Adrenal gland (tissue), 9 donors: ENCODE measurements at regions not wholly inside any gene's neighbourhood (a gene's known extent, or its start where the extent isn't known, plus 50 kb on each side); places are given as distances from the start of the nearest gene placed in this dataset.

Experiments
- DNase-seq, 7 donors: peaks; one replicate each; pipeline ENCODE4 v3.0.0-alpha.2; 2019 to 2020
- H3K27ac ChIP-seq, 5 donors: fragments of 200-600 bp; sonication (generic) in 4 of 5; 1 replicate in 3 of 5; 2 replicates in 2 of 5; pipeline versions ENCODE4 v1.5.1 to v1.8.0; 2016 to 2020; ENCODE audit warnings: mild to moderate bottlenecking in 1 of 5
- H3K27me3 ChIP-seq: fragments of 200-600 bp; 2 replicates; pipeline ENCODE4 v1.8.0; 2021
- H3K36me3 ChIP-seq, 2 donors: fragments of 200-600 bp; replicated peaks in 1 of 2; 1 replicate in 1 of 2; 2 replicates in 1 of 2; pipeline versions ENCODE4 v1.5.1 to v1.8.0; 2018 to 2022
- H3K4me1 ChIP-seq, 2 donors: fragments of 200-600 bp; replicated peaks in 1 of 2; 1 replicate in 1 of 2; 2 replicates in 1 of 2; pipeline versions ENCODE4 v1.5.1 to v1.8.0; 2018 to 2021
- H3K4me3 ChIP-seq, 4 donors: fragments of 200-600 bp; sonication (generic) in 3 of 4; one replicate each; pipeline ENCODE4 v1.5.1; 2016 to 2018
- H3K9me3 ChIP-seq, 3 donors: fragments of 200-600 bp; sonication (generic) in 1 of 3; replicated peaks in 1 of 3; 1 replicate in 2 of 3; 2 replicates in 1 of 3; pipeline versions ENCODE4 v1.5.1 to v1.8.0; 2016 to 2021
- CTCF ChIP-seq, 6 experiments: fragments of 450-650 bp in 4 of 6; fragments of 200-600 bp in 2 of 6; sonication (generic) in 1 of 6; IDR thresholded peaks; 1 replicate in 5 of 6; 2 replicates in 1 of 6; pipeline versions ENCODE4 v1.5.1 to v1.8.0; 2016 to 2021; ENCODE audit warnings: antibody characterized with exemption in 6 of 6, mild to moderate bottlenecking in 2 of 6, moderate library complexity in 1 of 6
- POLR2A ChIP-seq, 2 donors: fragments of 450-650 bp; IDR thresholded peaks; one replicate each; pipeline ENCODE4 v1.6.1; 2017; ENCODE audit warnings: antibody characterized with exemption in 2 of 2, mild to moderate bottlenecking in 2 of 2, moderate library complexity in 1 of 2
- WGBS, 4 donors: extraction: QIAGEN DNeasy Blood & Tissue Kit in 2 of 4; methylation state at CpG; one replicate each; pipeline versions ENCODE4 v1.1.5 to v1.1.7; 2013 to 2017; 5-methylcytosine and 5-hydroxymethylcytosine counted together
- intact Hi-C, 2 donors: fragments of 100-400 bp; cut with DNase I; formaldehyde crosslinking; loops; one replicate each; pipeline versions ENCODE4 v1.14.1 to v1.15.0; 2022 to 2023
- donor health status: healthy with polysubstance abuse.
- donor health status: Bipolar disorder and iron deficiency.
- donor health status: DM: yes; HTN: yes; CAD: no.
- donor health status: DM: no; HTN: no; CAD: no.
- donor health status: DM: no; HTN: no; CAD: no.

- DNase-seq, result no peak
- Histone ChIP-seq H3K9me3 (no peaks in the 10 kb centered on the region), H3K36me3 (no peaks in the 10 kb centered on the region), H3K27ac (no peak overlapping the region), H3K27me3 (no peaks in the 10 kb centered on the region), H3K4me1 (no peaks in the 10 kb centered on the region), H3K4me3 (no peak overlapping the region)
- TF ChIP-seq CTCF (IDR thresholded peaks at IDR 0.05), result no peak
- no peak for TF ChIP-seq POLR2A (IDR thresholded peaks at IDR 0.05)
- intact Hi-C loops, result no loop called here
- WGBS, 4 donors, result 74 to 88% (median 76%) methylated on average over 3 of the region's 3 CpGs
Observed at GRCh38 chr5:96157841-96158291, 196.2 kb upstream of the ELL2 start.

- WGBS, 4 donors, result 53 to 62% (median 61%) methylated on average over 4 of the region's 4 CpGs
- H3K27ac ChIP-seq, result no peak overlapping the region
- intact Hi-C loops, result no loop called here
Observed at GRCh38 chr5:96157077-96157780, 195.6 kb upstream of the ELL2 start.

GRCh38 chr5:96155147-96155546, 193.5 kb upstream of the ELL2 start:
- H3K27me3 ChIP-seq, result no peaks in the 10 kb centered on the region
- no peaks in the 10 kb centered on the region for H3K9me3 ChIP-seq
- no peaks in the 10 kb centered on the region for H3K4me1 ChIP-seq
- intact Hi-C loops, result no loop called here
- TF ChIP-seq CTCF (IDR thresholded peaks at IDR 0.05), result no peak
- TF ChIP-seq POLR2A (IDR thresholded peaks at IDR 0.05), result no peak
- H3K36me3 ChIP-seq, result no peaks in the 10 kb centered on the region
- no peak overlapping the region for H3K27ac ChIP-seq
- H3K4me3 ChIP-seq, result no peak overlapping the region
- DNase-seq, result no peak
- 80 to 92% (median 85%) methylated on average over 2 of the region's 2 CpGs for WGBS, 4 donors

More at GRCh38 chr5:96157077-96157780, 195.6 kb upstream of the ELL2 start:
- H3K27me3 ChIP-seq, result no peaks in the 10 kb centered on the region
- no peak for DNase-seq
- no peaks in the 10 kb centered on the region for H3K4me1 ChIP-seq
- H3K36me3 ChIP-seq, result no peaks in the 10 kb centered on the region
- H3K9me3 ChIP-seq, result no peaks in the 10 kb centered on the region
- no peak for TF ChIP-seq CTCF (IDR thresholded peaks at IDR 0.05)
- TF ChIP-seq POLR2A (IDR thresholded peaks at IDR 0.05), result no peak
- no peak overlapping the region for H3K4me3 ChIP-seq

GRCh38 chr5:96151891-96152290, 190.2 kb upstream of the ELL2 start:
- 26 to 41% (median 34%) methylated on average over 2 of the region's 2 CpGs for WGBS, 4 donors
- TF ChIP-seq CTCF (IDR thresholded peaks at IDR 0.05) (no peak), POLR2A (IDR thresholded peaks at IDR 0.05) (no peak)
- H3K27ac ChIP-seq, result no peak overlapping the region
- intact Hi-C loops, result no loop called here
- no peak overlapping the region for H3K4me3 ChIP-seq
- H3K9me3 ChIP-seq, result no peaks in the 10 kb centered on the region
- H3K36me3 ChIP-seq, result no peaks in the 10 kb centered on the region
- peak in 1 of 7 donors; percentile 10 for DNase-seq
- H3K4me1 ChIP-seq, result no peaks in the 10 kb centered on the region
- no peaks in the 10 kb centered on the region for H3K27me3 ChIP-seq
